Duodenal mucosa (tissue), 2 donors: ENCODE measurements at regions not wholly inside any gene's neighbourhood (a gene's known extent, or its start where the extent isn't known, plus 50 kb on each side); places are given as distances from the start of the nearest gene placed in this dataset.

ENCODE experiments used
- H3K27ac ChIP-seq: one replicate; pipeline ENCODE4 v1.7.0; 2013; ENCODE audit warnings: low read depth, low read length
- H3K27me3 ChIP-seq, 2 donors: one replicate each; pipeline ENCODE4 v1.7.0; 2013; ENCODE audit warnings: low read length in 2 of 2, control low read depth in 1 of 2; ENCODE audit not compliant: insufficient read depth in 2 of 2, control insufficient read depth in 1 of 2
- H3K36me3 ChIP-seq, 2 donors: one replicate each; pipeline ENCODE4 v1.7.0; 2013; ENCODE audit warnings: low read length in 2 of 2, control low read depth in 1 of 2; ENCODE audit not compliant: insufficient read depth in 2 of 2, control insufficient read depth in 1 of 2
- H3K4me1 ChIP-seq, 2 donors: one replicate each; pipeline ENCODE4 v1.7.0; 2013; ENCODE audit warnings: low read length in 2 of 2, control low read depth in 1 of 2; ENCODE audit not compliant: insufficient read depth in 2 of 2, control insufficient read depth in 1 of 2
- H3K4me3 ChIP-seq, 2 donors: one replicate each; pipeline ENCODE4 v1.7.0; 2013; ENCODE audit warnings: low read length in 2 of 2, low read depth in 1 of 2
- H3K9ac ChIP-seq, 2 donors: one replicate each; pipeline ENCODE4 v1.7.0; 2013; ENCODE audit warnings: low read length in 2 of 2, low read depth in 1 of 2
- H3K9me3 ChIP-seq, 2 donors: one replicate each; pipeline ENCODE4 v1.7.0; 2013; ENCODE audit warnings: low read length in 2 of 2, control low read depth in 1 of 2; ENCODE audit not compliant: control insufficient read depth in 1 of 2

- H3K36me3 ChIP-seq = no peaks in the 10 kb centered on the region
- no peaks in the 10 kb centered on the region for H3K4me1 ChIP-seq
- H3K27me3 ChIP-seq = peaks cover 4 to 8% of the 10 kb centered on the region in 2 donors
These were observed 72.5 kb upstream of the SLC6A11 start for GRCh38 chr3:10743366-10744097.

GRCh38 chr3:10744098-10744465 lies 71.9 kb upstream of the SLC6A11 start:
- H3K9me3 ChIP-seq = no peaks in the 10 kb centered on the region
- no peak overlapping the region for H3K4me3 ChIP-seq
- H3K27ac ChIP-seq = no peak overlapping the region
- no peak overlapping the region for H3K9ac ChIP-seq
- H3K4me1 ChIP-seq = no peaks in the 10 kb centered on the region
- H3K36me3 ChIP-seq = no peaks in the 10 kb centered on the region
- H3K27me3 ChIP-seq = peaks cover 3 to 6% of the 10 kb centered on the region in 2 donors

More at GRCh38 chr3:10743366-10744097, 72.5 kb upstream of the SLC6A11 start:
- Histone ChIP-seq H3K27ac (no peak overlapping the region), H3K9me3 (no peaks in the 10 kb centered on the region), H3K9ac (no peak overlapping the region), H3K4me3 (no peak overlapping the region)

- H3K4me3 ChIP-seq = no peak overlapping the region
- H3K9ac ChIP-seq = no peak overlapping the region
- no peak overlapping the region for H3K27ac ChIP-seq
- H3K4me1 ChIP-seq = no peaks in the 10 kb centered on the region
- no peaks in the 10 kb centered on the region for H3K36me3 ChIP-seq
- peaks cover 3 to 9% of the 10 kb centered on the region in 2 donors for H3K27me3 ChIP-seq
- no peaks in the 10 kb centered on the region for H3K9me3 ChIP-seq
These were observed 70.6 kb upstream of the SLC6A11 start for GRCh38 chr3:10745392-10745791.

- no peaks in the 10 kb centered on the region for H3K36me3 ChIP-seq
These were observed 70.0 kb upstream of the SLC6A11 start for GRCh38 chr3:10746001-10746400.

GRCh38 chr3:10746684-10747083 lies 69.3 kb upstream of the SLC6A11 start:
- Histone ChIP-seq H3K9me3 (no peaks in the 10 kb centered on the region), H3K36me3 (no peaks in the 10 kb centered on the region), H3K4me1 (no peaks in the 10 kb centered on the region), H3K9ac (no peak overlapping the region), H3K27me3 (peaks cover 3 to 9% of the 10 kb centered on the region in 2 donors), H3K27ac (no peak overlapping the region), H3K4me3 (no peak overlapping the region)

More at GRCh38 chr3:10746001-10746400, 70.0 kb upstream of the SLC6A11 start:
- Histone ChIP-seq H3K27ac (no peak overlapping the region), H3K4me3 (no peak overlapping the region), H3K4me1 (no peaks in the 10 kb centered on the region), H3K9me3 (no peaks in the 10 kb centered on the region), H3K9ac (no peak overlapping the region), H3K27me3 (peaks cover 3 to 9% of the 10 kb centered on the region in 2 donors)

- Histone ChIP-seq H3K9me3 (no peaks in the 10 kb centered on the region), H3K9ac (no peak overlapping the region), H3K4me1 (no peaks in the 10 kb centered on the region), H3K36me3 (no peaks in the 10 kb centered on the region), H3K4me3 (no peak overlapping the region), H3K27ac (no peak overlapping the region), H3K27me3 (peaks cover 3 to 9% of the 10 kb centered on the region in 2 donors)
These were observed 68.7 kb upstream of the SLC6A11 start for GRCh38 chr3:10747341-10747740.

- Histone ChIP-seq H3K9me3 (no peaks in the 10 kb centered on the region), H3K9ac (no peak overlapping the region), H3K27ac (no peak overlapping the region), H3K36me3 (no peaks in the 10 kb centered on the region), H3K27me3 (peaks cover 3 to 7% of the 10 kb centered on the region in 2 donors), H3K4me3 (no peak overlapping the region), H3K4me1 (no peaks in the 10 kb centered on the region)
These were observed 68.0 kb upstream of the SLC6A11 start for GRCh38 chr3:10748040-10748439.

- H3K9ac ChIP-seq = no peak overlapping the region
- no peak overlapping the region for H3K27ac ChIP-seq
- no peaks in the 10 kb centered on the region for H3K4me1 ChIP-seq
- H3K9me3 ChIP-seq = no peaks in the 10 kb centered on the region
- peaks cover 0 to 7% of the 10 kb centered on the region in 2 donors for H3K27me3 ChIP-seq
- H3K4me3 ChIP-seq = no peak overlapping the region
- H3K36me3 ChIP-seq = no peaks in the 10 kb centered on the region
These were observed 62.1 kb upstream of the SLC6A11 start for GRCh38 chr3:10753964-10754363.

GRCh38 chr3:10756546-10756945 lies 59.5 kb upstream of the SLC6A11 start:
- Histone ChIP-seq H3K27ac (no peak overlapping the region), H3K27me3 (peaks cover 4% of the 10 kb centered on the region in 2 donors), H3K36me3 (no peaks in the 10 kb centered on the region)

GRCh38 chr3:10757021-10757820 lies 58.8 kb upstream of the SLC6A11 start:
- H3K4me1 ChIP-seq = no peaks in the 10 kb centered on the region
- no peak overlapping the region for H3K4me3 ChIP-seq
- peaks cover 4 to 5% of the 10 kb centered on the region in 2 donors for H3K27me3 ChIP-seq
- no peaks in the 10 kb centered on the region for H3K36me3 ChIP-seq
- no peak overlapping the region for H3K27ac ChIP-seq
- H3K9me3 ChIP-seq = no peaks in the 10 kb centered on the region
- no peak overlapping the region for H3K9ac ChIP-seq

More at GRCh38 chr3:10756546-10756945, 59.5 kb upstream of the SLC6A11 start:
- H3K9ac ChIP-seq = no peak overlapping the region
- H3K4me3 ChIP-seq = no peak overlapping the region
- no peaks in the 10 kb centered on the region for H3K4me1 ChIP-seq
- H3K9me3 ChIP-seq = no peaks in the 10 kb centered on the region
